ENCODE measurements at regions not wholly inside any gene's neighbourhood (a gene's known extent, or its start where the extent isn't known, plus 50 kb on each side); places are given as distances from the start of the nearest gene placed in this dataset.
"Not testable (repeated sequence)": the region's sequence is repeated elsewhere in the genome, so short reads cannot be mapped to it uniquely, and the experiment has no call there.

GRCh38 chr2:89766141-89766990 is 1074.9 kb downstream of the RPIA start:
- peaks cover 78% of the 10 kb centered on the region for H3K27me3 ChIP-seq (ENCODE audit: control insufficient read depth, insufficient read depth, low read length)
- not testable (repeated sequence) for H3K9ac ChIP-seq (ENCODE audit: low read length); H3K4me1 ChIP-seq (ENCODE audit: control insufficient read depth, insufficient read depth, low read length); H3K36me3 ChIP-seq (ENCODE audit: control insufficient read depth, insufficient read depth, low read length); H3K27ac ChIP-seq (ENCODE audit: low read depth, low read length); H3K4me3 ChIP-seq (ENCODE audit: low read depth, low read length)
- H3K9me3 ChIP-seq (ENCODE audit: control insufficient read depth, insufficient read depth, low read depth, low read length): peaks cover 39% of the 10 kb centered on the region; the same call in 1 of the 2 replicates

GRCh38 chr2:89767058-89767457 is 1075.6 kb downstream of the RPIA start:
- peaks cover 37% of the 10 kb centered on the region; the same call in 1 of the 2 replicates for H3K9me3 ChIP-seq (ENCODE audit: control insufficient read depth, insufficient read depth, low read depth, low read length)
- 0 out of 2 replicates have a peak overlapping the region, but pooled peaks have one; percentile 33 for H3K4me3 ChIP-seq (ENCODE audit: low read depth, low read length)
- peaks cover 78% of the 10 kb centered on the region for H3K27me3 ChIP-seq (ENCODE audit: control insufficient read depth, insufficient read depth, low read length)
- H3K4me1 ChIP-seq (ENCODE audit: control insufficient read depth, insufficient read depth, low read length); H3K36me3 ChIP-seq (ENCODE audit: control insufficient read depth, insufficient read depth, low read length); H3K9ac ChIP-seq (ENCODE audit: low read length); H3K27ac ChIP-seq (ENCODE audit: low read depth, low read length): not testable (repeated sequence)

- peak overlapping the region; percentile 33; the same call in 1 of the 2 replicates for H3K4me3 ChIP-seq (ENCODE audit: low read depth, low read length)
- H3K27ac ChIP-seq (ENCODE audit: low read depth, low read length): no peak overlapping the region
- peaks cover 35% of the 10 kb centered on the region; the same call in 1 of the 2 replicates for H3K9me3 ChIP-seq (ENCODE audit: control insufficient read depth, insufficient read depth, low read depth, low read length)
- peaks cover 72% of the 10 kb centered on the region for H3K27me3 ChIP-seq (ENCODE audit: control insufficient read depth, insufficient read depth, low read length)
- H3K4me1 ChIP-seq (ENCODE audit: control insufficient read depth, insufficient read depth, low read length): no peaks in the 10 kb centered on the region
- H3K36me3 ChIP-seq (ENCODE audit: control insufficient read depth, insufficient read depth, low read length): no peaks in the 10 kb centered on the region
- no peak overlapping the region for H3K9ac ChIP-seq (ENCODE audit: low read length)
These were observed 1076.3 kb downstream of the RPIA start for GRCh38 chr2:89767572-89768435.

GRCh38 chr2:89775885-89776284 is 1084.4 kb downstream of the RPIA start:
- peaks cover 85% of the 10 kb centered on the region for H3K9me3 ChIP-seq (ENCODE audit: control insufficient read depth, insufficient read depth, low read depth, low read length)
- no peaks in the 10 kb centered on the region; the same call in 1 of the 2 replicates for H3K27me3 ChIP-seq (ENCODE audit: control insufficient read depth, insufficient read depth, low read length)
- H3K27ac ChIP-seq (ENCODE audit: low read depth, low read length): no peak overlapping the region
- no peak overlapping the region for H3K9ac ChIP-seq (ENCODE audit: low read length)
- H3K36me3 ChIP-seq (ENCODE audit: control insufficient read depth, insufficient read depth, low read length): no peaks in the 10 kb centered on the region
- no peak overlapping the region for H3K4me3 ChIP-seq (ENCODE audit: low read depth, low read length)
- no peaks in the 10 kb centered on the region for H3K4me1 ChIP-seq (ENCODE audit: control insufficient read depth, insufficient read depth, low read length)

- no peaks in the 10 kb centered on the region for H3K4me1 ChIP-seq (ENCODE audit: control insufficient read depth, insufficient read depth, low read length)
- peaks cover 100% of the 10 kb centered on the region for H3K9me3 ChIP-seq (ENCODE audit: control insufficient read depth, insufficient read depth, low read depth, low read length)
- H3K36me3 ChIP-seq (ENCODE audit: control insufficient read depth, insufficient read depth, low read length): no peaks in the 10 kb centered on the region
- no peaks in the 10 kb centered on the region for H3K27me3 ChIP-seq (ENCODE audit: control insufficient read depth, insufficient read depth, low read length)
- H3K9ac ChIP-seq (ENCODE audit: low read length): no peak overlapping the region
- H3K4me3 ChIP-seq (ENCODE audit: low read depth, low read length): no peak overlapping the region
- no peak overlapping the region for H3K27ac ChIP-seq (ENCODE audit: low read depth, low read length)
These were observed 1088.8 kb downstream of the RPIA start for GRCh38 chr2:89780318-89780717.

- Histone ChIP-seq H3K27ac (ENCODE audit: low read depth, low read length) (no peak overlapping the region), H3K9ac (ENCODE audit: low read length) (no peak overlapping the region), H3K9me3 (ENCODE audit: control insufficient read depth, insufficient read depth, low read depth, low read length) (peaks cover 95% of the 10 kb centered on the region), H3K27me3 (ENCODE audit: control insufficient read depth, insufficient read depth, low read length) (no peaks in the 10 kb centered on the region), H3K36me3 (ENCODE audit: control insufficient read depth, insufficient read depth, low read length) (no peaks in the 10 kb centered on the region), H3K4me3 (ENCODE audit: low read depth, low read length) (no peak overlapping the region), H3K4me1 (ENCODE audit: control insufficient read depth, insufficient read depth, low read length) (no peaks in the 10 kb centered on the region)
These were observed 1090.5 kb downstream of the RPIA start for GRCh38 chr2:89781962-89782361.

- Histone ChIP-seq H3K27ac (ENCODE audit: low read depth, low read length) (no peak overlapping the region), H3K27me3 (ENCODE audit: control insufficient read depth, insufficient read depth, low read length) (no peaks in the 10 kb centered on the region), H3K4me1 (ENCODE audit: control insufficient read depth, insufficient read depth, low read length) (no peaks in the 10 kb centered on the region), H3K9me3 (ENCODE audit: control insufficient read depth, insufficient read depth, low read depth, low read length) (peaks cover 95% of the 10 kb centered on the region), H3K9ac (ENCODE audit: low read length) (no peak overlapping the region), H3K36me3 (ENCODE audit: control insufficient read depth, insufficient read depth, low read length) (no peaks in the 10 kb centered on the region), H3K4me3 (ENCODE audit: low read depth, low read length) (no peak overlapping the region)
These were observed 1093.5 kb downstream of the RPIA start for GRCh38 chr2:89784960-89785359.

- H3K27ac ChIP-seq (ENCODE audit: low read depth, low read length); H3K36me3 ChIP-seq (ENCODE audit: control insufficient read depth, insufficient read depth, low read length); H3K27me3 ChIP-seq (ENCODE audit: control insufficient read depth, insufficient read depth, low read length); H3K9ac ChIP-seq (ENCODE audit: low read length); H3K4me1 ChIP-seq (ENCODE audit: control insufficient read depth, insufficient read depth, low read length); H3K4me3 ChIP-seq (ENCODE audit: low read depth, low read length): not testable (repeated sequence)
- peaks cover 95% of the 10 kb centered on the region for H3K9me3 ChIP-seq (ENCODE audit: control insufficient read depth, insufficient read depth, low read depth, low read length)
These were observed 1094.1 kb downstream of the RPIA start for GRCh38 chr2:89785528-89785927.

GRCh38 chr2:89786642-89787041 is 1095.2 kb downstream of the RPIA start:
- H3K36me3 ChIP-seq (ENCODE audit: control insufficient read depth, insufficient read depth, low read length); H3K4me1 ChIP-seq (ENCODE audit: control insufficient read depth, insufficient read depth, low read length); H3K27ac ChIP-seq (ENCODE audit: low read depth, low read length); H3K4me3 ChIP-seq (ENCODE audit: low read depth, low read length); H3K27me3 ChIP-seq (ENCODE audit: control insufficient read depth, insufficient read depth, low read length); H3K9ac ChIP-seq (ENCODE audit: low read length): not testable (repeated sequence)
- peaks cover 95% of the 10 kb centered on the region for H3K9me3 ChIP-seq (ENCODE audit: control insufficient read depth, insufficient read depth, low read depth, low read length)

GRCh38 chr2:89795530-89795929 is 1104.1 kb downstream of the RPIA start:
- peaks cover 100% of the 10 kb centered on the region for H3K9me3 ChIP-seq (ENCODE audit: control insufficient read depth, insufficient read depth, low read depth, low read length)
- H3K27me3 ChIP-seq (ENCODE audit: control insufficient read depth, insufficient read depth, low read length); H3K27ac ChIP-seq (ENCODE audit: low read depth, low read length); H3K4me3 ChIP-seq (ENCODE audit: low read depth, low read length); H3K36me3 ChIP-seq (ENCODE audit: control insufficient read depth, insufficient read depth, low read length); H3K9ac ChIP-seq (ENCODE audit: low read length); H3K4me1 ChIP-seq (ENCODE audit: control insufficient read depth, insufficient read depth, low read length): not testable (repeated sequence)

All from HUES6 (cell line).